CD4-positive, alpha-beta memory T cell (primary cell): ENCODE measurements at regions not wholly inside any gene's neighbourhood (a gene's known extent, or its start where the extent isn't known, plus 50 kb on each side); places are given as distances from the start of the nearest gene placed in this dataset.
A peak's percentile ranks its signal among the peaks of the same experiment; 100 is the strongest.

ENCODE experiments used
- CTCF ChIA-PET: fragments of 350-600 bp; sonication (Branson Sonifier 250); formaldehyde crosslinking; loops from one replicate; lab custom pipeline; 2021; ENCODE audit warnings: inconsistent platforms; ENCODE audit not compliant: partially characterized antibody; lab: Charles Lee
- POLR2A ChIA-PET: fragments of 350-600 bp; sonication (Branson Sonifier 250); formaldehyde crosslinking; loops from one replicate; lab custom pipeline; 2021; ENCODE audit not compliant: partially characterized antibody; lab: Charles Lee
- DNase-seq, 5 donors: peaks; one replicate each; pipeline versions ENCODE4 v3.0.0 to v3.0.0-alpha.2; 2020 to 2022; ENCODE audit warnings: mixed read lengths in 1 of 5
- H3K27ac ChIP-seq: one replicate; pipeline ENCODE4 v1.7.0; 2013; ENCODE audit warnings: low read depth, low read length
- H3K27me3 ChIP-seq: 2 replicates; pipeline ENCODE4 v1.7.0; 2013; ENCODE audit warnings: mild to moderate bottlenecking, low read length, moderate library complexity; ENCODE audit not compliant: insufficient read depth
- H3K36me3 ChIP-seq: 2 replicates; pipeline ENCODE4 v1.7.0; 2013; ENCODE audit warnings: mild to moderate bottlenecking, low read length, moderate library complexity; ENCODE audit not compliant: insufficient read depth
- H3K4me1 ChIP-seq: 2 replicates; pipeline ENCODE4 v1.7.0; 2013; ENCODE audit warnings: mild to moderate bottlenecking, low read length, moderate library complexity; ENCODE audit not compliant: insufficient read depth
- H3K4me3 ChIP-seq, 2 donors: one replicate each; pipeline ENCODE4 v1.7.0; 2013; ENCODE audit warnings: low read length in 2 of 2, mild to moderate bottlenecking in 1 of 2
- H3K9me3 ChIP-seq, 2 donors: one replicate each; pipeline ENCODE4 v1.7.0; 2013; ENCODE audit warnings: low read length in 2 of 2, control low read depth in 1 of 2; ENCODE audit not compliant: control insufficient read depth in 1 of 2
- H3K27ac Mint-ChIP-seq, 7 donors: one replicate each; pipeline ENCODE4 v1.8.0; 2020 to 2021; ENCODE audit warnings: mixed read lengths in 7 of 7, mild to moderate bottlenecking in 6 of 7, inconsistent platforms in 3 of 7, moderate library complexity in 3 of 7
- H3K27me3 Mint-ChIP-seq, 2 donors: one replicate each; pipeline ENCODE4 v1.8.0; 2020 to 2021; ENCODE audit warnings: mixed read lengths in 2 of 2
- H3K36me3 Mint-ChIP-seq, 2 donors: one replicate each; pipeline ENCODE4 v1.8.0; 2020 to 2021; ENCODE audit warnings: mixed read lengths in 2 of 2, inconsistent platforms in 1 of 2, mild to moderate bottlenecking in 1 of 2
- H3K4me1 Mint-ChIP-seq, 4 donors: one replicate each; pipeline ENCODE4 v1.8.0; 2020 to 2021; ENCODE audit warnings: mixed read lengths in 4 of 4, mild to moderate bottlenecking in 1 of 4
- H3K4me3 Mint-ChIP-seq, 8 donors: one replicate each; pipeline ENCODE4 v1.8.0; 2020 to 2021; ENCODE audit warnings: mixed read lengths in 8 of 8, mild to moderate bottlenecking in 7 of 8, moderate library complexity in 6 of 8, inconsistent platforms in 3 of 8
- H3K9me3 Mint-ChIP-seq, 8 donors: one replicate each; pipeline ENCODE4 v1.8.0; 2020 to 2021; ENCODE audit warnings: mixed read lengths in 8 of 8, mild to moderate bottlenecking in 5 of 8, inconsistent platforms in 3 of 8, moderate library complexity in 1 of 8
- intact Hi-C: fragments of 100-400 bp; cut with micrococcal nuclease; formaldehyde crosslinking; loops from one replicate; pipeline ENCODE4 v1.15.1; 2023

DNA sequence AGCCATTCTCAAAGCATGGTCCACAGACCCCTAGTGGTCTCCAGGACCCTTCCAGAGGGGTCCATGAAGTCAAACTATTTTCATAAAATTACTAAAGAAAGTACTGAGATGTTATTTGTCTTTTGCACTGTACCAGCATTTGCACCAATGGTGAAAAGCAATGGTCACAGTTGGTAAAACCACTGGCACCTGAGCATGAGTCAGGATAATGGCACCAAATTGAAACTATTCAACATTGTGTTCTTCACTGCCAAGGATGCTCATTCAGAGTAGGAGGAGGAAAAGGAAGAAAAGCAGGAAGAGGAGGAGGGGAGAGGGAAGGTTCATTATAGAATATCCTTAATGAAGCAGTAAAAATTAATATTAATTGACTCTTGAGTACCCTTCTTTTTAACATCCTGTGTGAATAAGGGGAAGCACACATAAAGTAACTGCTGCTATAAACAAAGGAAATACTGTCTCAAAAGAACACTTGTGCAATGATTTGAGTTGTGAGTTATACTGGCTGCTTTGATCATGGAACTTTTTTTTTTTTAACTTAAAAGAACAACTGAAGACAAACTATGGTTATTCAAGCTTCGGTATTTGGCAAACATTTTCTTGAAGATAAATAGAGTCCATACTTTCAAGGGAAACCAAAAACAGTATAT, 60.2 kb downstream of the MPP7 start:
- H3K4me1 ChIP-seq: peaks cover 14% of the 10 kb centered on the region
- H3K27me3 ChIP-seq: no peaks in the 10 kb centered on the region
- CTCF ChIA-PET: interaction anchor here (0.7 to 2.6 kb wide), 14 partner anchors 8 to 502 kb away, joined by 3 to 18 read pairs (median 4); no protein-coding TSS in a partner anchor
- peak overlapping the region in 2 of 8 donors; percentile 16 to 22 for H3K4me3 Mint-ChIP-seq
- peak overlapping the region in 1 of 7 donors; percentile 11 for H3K27ac Mint-ChIP-seq
- H3K36me3 ChIP-seq: no peaks in the 10 kb centered on the region
- H3K9me3 Mint-ChIP-seq: peaks cover 0 to 12% (median 4%) of the 10 kb centered on the region in 8 donors
- H3K27me3 Mint-ChIP-seq: no peaks in the 10 kb centered on the region
- no peak overlapping the region for H3K4me3 ChIP-seq
- intact Hi-C loops: loop anchor here (1.0 to 5.0 kb wide), 3 partner anchors 60 to 499 kb away; no protein-coding TSS in a partner anchor
- H3K4me1 Mint-ChIP-seq: peaks cover 13 to 20% (median 17%) of the 10 kb centered on the region in 4 donors
- no peaks in the 10 kb centered on the region for H3K9me3 ChIP-seq
- H3K36me3 Mint-ChIP-seq: peaks cover 7 to 22% of the 10 kb centered on the region in 2 donors
- no peak for DNase-seq
- POLR2A ChIA-PET: interaction anchor here (0.6 to 1.1 kb wide), 4 partner anchors 8 to 301 kb away, joined by 3 to 6 read pairs (median 4); partner anchors contain the start of gene MPP7
- no peak overlapping the region for H3K27ac ChIP-seq

DNA sequence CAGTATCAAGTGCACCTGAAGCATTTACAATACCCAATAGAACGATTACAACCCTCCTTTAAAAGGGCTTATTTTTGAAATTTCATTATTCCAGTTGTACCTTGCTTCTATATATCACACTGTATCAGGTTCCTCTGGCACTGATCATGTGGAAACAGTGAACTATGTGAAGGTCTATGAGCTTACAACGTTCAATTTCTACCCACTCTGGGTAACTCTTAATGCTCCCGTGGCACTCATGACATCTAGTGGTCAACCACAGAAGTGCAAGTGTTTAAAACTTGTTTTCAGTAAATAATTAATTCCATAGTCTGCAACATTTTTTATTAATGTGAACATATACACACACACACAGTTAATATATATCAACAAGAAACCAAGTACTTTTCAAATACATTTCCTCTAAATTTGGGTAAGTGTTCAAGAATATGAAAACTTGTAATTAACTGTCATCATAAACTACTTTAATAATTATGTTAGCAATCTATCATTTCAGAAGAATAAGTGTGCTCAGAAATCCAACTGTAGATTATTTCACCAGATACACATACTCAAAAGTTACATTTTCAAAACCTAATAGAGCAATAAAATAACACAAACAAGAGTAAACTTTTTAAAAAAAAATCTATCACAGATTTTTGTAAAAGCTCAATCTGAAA, 61.0 kb downstream of the MPP7 start:
- no peak overlapping the region for H3K27ac ChIP-seq
- H3K4me1 Mint-ChIP-seq: peaks cover 13 to 20% (median 17%) of the 10 kb centered on the region in 4 donors
- POLR2A ChIA-PET: no interaction called here

GRCh38 chr10:28240400-28240799, 62.5 kb downstream of the MPP7 start:
- Mint-ChIP-seq H3K4me1 (peaks cover 11 to 20% (median 15%) of the 10 kb centered on the region in 4 donors), H3K27me3 (no peaks in the 10 kb centered on the region), H3K4me3 (no peak overlapping the region), H3K36me3 (peaks cover 23% of the 10 kb centered on the region in 2 donors), H3K9me3 (peaks cover 0 to 2% (median 0%) of the 10 kb centered on the region in 8 donors), H3K27ac (no peak overlapping the region)
- H3K27ac ChIP-seq: no peak overlapping the region
- ChIA-PET POLR2A (no interaction called here), CTCF (interaction anchor here (0.8 to 3.0 kb wide), 10 partner anchors 8 to 500 kb away, joined by 3 to 32 read pairs (median 8); no protein-coding TSS in a partner anchor)
- H3K4me3 ChIP-seq: no peak overlapping the region
- H3K4me1 ChIP-seq: peaks cover 14% of the 10 kb centered on the region
- no peaks in the 10 kb centered on the region for H3K9me3 ChIP-seq
- no peak for DNase-seq
- no peaks in the 10 kb centered on the region for H3K27me3 ChIP-seq
- intact Hi-C loops: loop anchor here (2.0 to 5.0 kb wide), 2 partner anchors 58 to 682 kb away; no protein-coding TSS in a partner anchor
- H3K36me3 ChIP-seq: peaks cover 6% of the 10 kb centered on the region

More for the DNA sequence above, 61.0 kb downstream of the MPP7 start:
- H3K36me3 Mint-ChIP-seq: peaks cover 12 to 22% of the 10 kb centered on the region in 2 donors
- CTCF ChIA-PET: interaction anchor here (0.6 to 3.0 kb wide), 22 partner anchors 9 to 502 kb away, joined by 3 to 32 read pairs (median 4); no protein-coding TSS in a partner anchor
- H3K9me3 ChIP-seq: no peaks in the 10 kb centered on the region
- DNase-seq: peak in 4 of 5 donors; percentile 36 to 49 (median 42)
- peaks cover 14% of the 10 kb centered on the region for H3K4me1 ChIP-seq
- no peak overlapping the region for H3K4me3 Mint-ChIP-seq
- H3K27me3 Mint-ChIP-seq: no peaks in the 10 kb centered on the region
- H3K27me3 ChIP-seq: no peaks in the 10 kb centered on the region
- peaks cover 0 to 12% (median 4%) of the 10 kb centered on the region in 8 donors for H3K9me3 Mint-ChIP-seq
- H3K4me3 ChIP-seq: no peak overlapping the region
- H3K27ac Mint-ChIP-seq: no peak overlapping the region
- peaks cover under 1% of the 10 kb centered on the region for H3K36me3 ChIP-seq
- intact Hi-C loops: loop anchor here (1.0 to 5.0 kb wide), 5 partner anchors 60 to 796 kb away; no protein-coding TSS in a partner anchor

- POLR2A ChIA-PET: no interaction called here
Measured at GRCh38 chr10:28236591-28236990, 66.3 kb downstream of the MPP7 start.

DNA sequence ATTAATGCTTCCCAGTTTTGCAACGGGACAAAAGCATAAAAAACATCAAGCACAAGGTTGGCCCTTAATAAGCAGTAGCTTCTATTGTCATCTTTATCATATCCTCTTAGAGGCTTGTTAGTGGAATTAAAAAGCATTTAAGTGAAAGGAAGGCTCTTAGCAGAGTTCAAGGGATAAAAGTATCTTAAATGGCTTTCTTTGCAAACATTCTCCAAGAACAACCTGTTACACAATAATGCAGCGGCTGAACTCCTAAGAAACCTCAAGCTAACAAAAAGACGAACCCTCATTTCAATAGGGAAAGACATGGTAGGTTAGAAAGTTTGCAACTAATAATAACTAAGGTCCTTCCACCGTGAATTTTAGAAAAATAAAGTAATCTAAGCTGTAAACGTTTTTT, 82.1 kb downstream of the MPP7 start:
- no peaks in the 10 kb centered on the region for H3K9me3 Mint-ChIP-seq
- no peaks in the 10 kb centered on the region for H3K27me3 Mint-ChIP-seq
- DNase-seq: no peak
- H3K4me3 ChIP-seq: no peak overlapping the region
- intact Hi-C loops: no loop called here
- ChIA-PET POLR2A (no interaction called here), CTCF (interaction anchor here (1.1 kb wide), 1 partner anchor 21 kb away, joined by 3 read pairs; no protein-coding TSS in a partner anchor)
- H3K36me3 Mint-ChIP-seq: peaks cover 4 to 17% of the 10 kb centered on the region in 2 donors
- no peaks in the 10 kb centered on the region for H3K9me3 ChIP-seq
- no peaks in the 10 kb centered on the region for H3K36me3 ChIP-seq
- no peak overlapping the region for H3K27ac Mint-ChIP-seq
- H3K4me1 ChIP-seq: peaks cover 12% of the 10 kb centered on the region
- H3K4me3 Mint-ChIP-seq: no peak overlapping the region
- no peaks in the 10 kb centered on the region for H3K27me3 ChIP-seq
- peaks cover 21 to 32% (median 27%) of the 10 kb centered on the region in 4 donors for H3K4me1 Mint-ChIP-seq
- H3K27ac ChIP-seq: no peak overlapping the region

More at GRCh38 chr10:28236591-28236990, 66.3 kb downstream of the MPP7 start:
- H3K27ac Mint-ChIP-seq: no peak overlapping the region
- H3K27ac ChIP-seq: no peak overlapping the region
- no peak overlapping the region for H3K4me3 Mint-ChIP-seq
- no peak overlapping the region for H3K4me3 ChIP-seq
- H3K27me3 Mint-ChIP-seq: no peaks in the 10 kb centered on the region
- peaks cover 0 to 8% (median 3%) of the 10 kb centered on the region in 4 donors for H3K4me1 Mint-ChIP-seq
- intact Hi-C loops: no loop called here
- no peaks in the 10 kb centered on the region for H3K4me1 ChIP-seq
- H3K36me3 Mint-ChIP-seq: peaks cover 34 to 41% of the 10 kb centered on the region in 2 donors
- H3K36me3 ChIP-seq: peaks cover 6% of the 10 kb centered on the region
- no peaks in the 10 kb centered on the region for H3K27me3 ChIP-seq
- no peaks in the 10 kb centered on the region for H3K9me3 ChIP-seq
- no peak for DNase-seq
- CTCF ChIA-PET: no interaction called here
- H3K9me3 Mint-ChIP-seq: peaks cover 0 to 2% (median 0%) of the 10 kb centered on the region in 8 donors

- H3K4me3 ChIP-seq: no peak overlapping the region
- no peaks in the 10 kb centered on the region for H3K27me3 ChIP-seq
- Mint-ChIP-seq H3K4me3 (no peak overlapping the region), H3K36me3 (peaks cover 0 to 9% of the 10 kb centered on the region in 2 donors), H3K27me3 (no peaks in the 10 kb centered on the region), H3K9me3 (no peaks in the 10 kb centered on the region), H3K27ac (peak overlapping the region in 1 of 7 donors; percentile 17), H3K4me1 (peaks cover 13 to 40% (median 30%) of the 10 kb centered on the region in 4 donors)
- intact Hi-C loops: no loop called here
- DNase-seq: no peak
- POLR2A ChIA-PET: no interaction called here
- H3K27ac ChIP-seq: no peak overlapping the region
- CTCF ChIA-PET: no interaction called here
- H3K4me1 ChIP-seq: peaks cover 12% of the 10 kb centered on the region
- no peaks in the 10 kb centered on the region for H3K36me3 ChIP-seq
- no peaks in the 10 kb centered on the region for H3K9me3 ChIP-seq
Measured at GRCh38 chr10:28219251-28219650, 83.6 kb downstream of the MPP7 start.

DNA sequence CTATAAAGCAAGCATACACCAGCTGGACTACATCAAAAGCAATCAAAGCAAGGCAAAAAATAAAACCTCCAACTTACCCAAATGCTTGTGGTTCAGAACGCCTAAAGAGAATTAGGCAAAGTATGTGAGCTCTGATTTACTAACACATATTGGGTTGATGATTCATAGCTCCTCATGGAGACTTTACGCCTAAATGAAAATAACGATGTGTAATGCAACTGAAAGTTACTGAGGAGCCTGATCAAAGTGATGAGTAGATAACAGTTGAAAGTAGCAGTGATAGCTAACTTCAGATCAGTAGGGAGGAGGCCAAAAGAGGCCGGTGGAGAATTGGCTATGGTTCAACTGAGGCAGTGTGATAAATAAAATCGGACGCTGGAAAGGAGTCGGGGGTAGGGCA, 85.0 kb downstream of the MPP7 start:
- H3K9me3 ChIP-seq: no peaks in the 10 kb centered on the region
- Mint-ChIP-seq H3K27ac (peak overlapping the region in 2 of 7 donors; percentile 2 to 68), H3K27me3 (no peaks in the 10 kb centered on the region), H3K4me3 (peak overlapping the region in 5 of 8 donors; percentile 1 to 24 (median 16)), H3K4me1 (peaks cover 13 to 43% (median 32%) of the 10 kb centered on the region in 4 donors), H3K36me3 (peaks cover 5 to 15% of the 10 kb centered on the region in 2 donors), H3K9me3 (no peaks in the 10 kb centered on the region)
- CTCF ChIA-PET: interaction anchor here (0.6 to 1.2 kb wide), 2 partner anchors 8 to 82 kb away, joined by 3 to 4 read pairs; no protein-coding TSS in a partner anchor
- no peaks in the 10 kb centered on the region for H3K36me3 ChIP-seq
- no peak overlapping the region for H3K27ac ChIP-seq
- peaks cover 12% of the 10 kb centered on the region for H3K4me1 ChIP-seq
- peak in 1 of 5 donors; percentile 0 for DNase-seq
- H3K27me3 ChIP-seq: no peaks in the 10 kb centered on the region
- intact Hi-C loops: no loop called here
- POLR2A ChIA-PET: no interaction called here
- no peak overlapping the region for H3K4me3 ChIP-seq
